ENCODE measurements at regions not wholly inside any gene's neighbourhood (a gene's known extent, or its start where the extent isn't known, plus 50 kb on each side); places are given as distances from the start of the nearest gene placed in this dataset.

GRCh38 chr1:163561580-163562295 is 240.0 kb downstream of the NUF2 start:
- no peaks in the 10 kb centered on the region for H3K9me3 ChIP-seq
- TF ChIP-seq POLR2AphosphoS5 (IDR thresholded peaks at IDR 0.05) (no peak), CTCF (IDR thresholded peaks at IDR 0.05) (peak in 4 of 7 experiments; percentile 8 to 50 (median 40))
- no peaks in the 10 kb centered on the region for H3K36me3 ChIP-seq
- DNase-seq: peak in 1 of 2 donors; percentile 58
- H3K27me3 ChIP-seq: no peaks in the 10 kb centered on the region
- no peak overlapping the region for H3K27ac ChIP-seq
- H3K4me1 ChIP-seq: no peaks in the 10 kb centered on the region
- intact Hi-C loops (cut with DNase I; ENCODE audit: low total_unique reads): loop anchor here (10.0 kb wide), 1 partner anchor 143 kb away; no protein-coding TSS in a partner anchor
- WGBS, 5 donors: 42 to 45% (median 44%) methylated on average over 3 of the region's 3 CpGs
- H3K4me3 ChIP-seq: no peak overlapping the region

- Histone ChIP-seq H3K4me1 (no peaks in the 10 kb centered on the region), H3K27ac (no peak overlapping the region)
- no peak for DNase-seq
These were observed 240.6 kb downstream of the NUF2 start for GRCh38 chr1:163562355-163562754.

DNA sequence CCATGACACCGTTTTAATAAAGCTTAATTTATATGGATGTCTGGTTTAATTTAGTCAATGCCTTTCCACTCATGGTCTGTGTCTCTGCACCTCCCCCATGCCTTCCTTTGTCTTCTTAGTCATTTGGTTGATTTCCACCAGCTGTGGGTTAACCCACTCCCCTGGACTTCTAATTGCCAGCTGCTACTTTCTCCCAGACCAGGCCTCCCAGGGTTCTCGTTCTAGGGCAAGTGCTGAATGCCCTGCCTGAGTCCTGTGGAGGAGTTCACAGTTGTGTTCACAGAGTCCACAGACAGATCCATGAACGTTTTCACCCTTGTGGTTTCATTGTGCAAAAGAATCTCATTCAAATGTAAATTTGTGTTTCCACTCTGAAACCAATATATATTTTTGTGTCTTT is 243.4 kb downstream of the NUF2 start:
- peak in 1 of 2 donors; percentile 6 for DNase-seq
- no peaks in the 10 kb centered on the region for H3K4me1 ChIP-seq
- TF ChIP-seq EP300 (IDR thresholded peaks at IDR 0.05): no peak
- no peak overlapping the region for H3K27ac ChIP-seq
- no peaks in the 10 kb centered on the region for H3K27me3 ChIP-seq
- no peaks in the 10 kb centered on the region for H3K9me3 ChIP-seq
- intact Hi-C loops (cut with DNase I; ENCODE audit: low total_unique reads): loop anchor here (10.0 kb wide), 1 partner anchor 140 kb away; no protein-coding TSS in a partner anchor
- 57 to 70% (median 66%) methylated on average over 3 of the region's 3 CpGs for WGBS, 5 donors
- H3K36me3 ChIP-seq: no peaks in the 10 kb centered on the region
- no peak overlapping the region for H3K4me3 ChIP-seq

More at GRCh38 chr1:163562355-163562754, 240.6 kb downstream of the NUF2 start:
- no peaks in the 10 kb centered on the region for H3K27me3 ChIP-seq
- WGBS, 5 donors: 79 to 97% (median 90%) methylated on average over 2 of the region's 2 CpGs
- H3K4me3 ChIP-seq: no peak overlapping the region
- no peaks in the 10 kb centered on the region for H3K9me3 ChIP-seq
- no peaks in the 10 kb centered on the region for H3K36me3 ChIP-seq
- intact Hi-C loops (cut with DNase I; ENCODE audit: low total_unique reads): loop anchor here (10.0 kb wide), 1 partner anchor 142 kb away; no protein-coding TSS in a partner anchor
- TF ChIP-seq POLR2A (IDR thresholded peaks at IDR 0.05) (no peak), POLR2AphosphoS5 (IDR thresholded peaks at IDR 0.05) (no peak), CTCF (IDR thresholded peaks at IDR 0.05) (no peak), EP300 (IDR thresholded peaks at IDR 0.05) (no peak)

GRCh38 chr1:163570071-163570470 is 248.3 kb downstream of the NUF2 start:
- no peaks in the 10 kb centered on the region for H3K9me3 ChIP-seq
- TF ChIP-seq POLR2AphosphoS5 (IDR thresholded peaks at IDR 0.05): no peak
- TF ChIP-seq EP300 (IDR thresholded peaks at IDR 0.05): no peak
- TF ChIP-seq CTCF (IDR thresholded peaks at IDR 0.05): no peak
- TF ChIP-seq POLR2A (IDR thresholded peaks at IDR 0.05): no peak
- WGBS, 5 donors: 75 to 83% (median 83%) methylated on average over 4 of the region's 4 CpGs
- no peaks in the 10 kb centered on the region for H3K4me1 ChIP-seq
- H3K36me3 ChIP-seq: no peaks in the 10 kb centered on the region
- no peak overlapping the region for H3K4me3 ChIP-seq
- no peak for DNase-seq
- H3K27ac ChIP-seq: no peak overlapping the region
- H3K27me3 ChIP-seq: no peaks in the 10 kb centered on the region
- intact Hi-C loops (cut with DNase I; ENCODE audit: low total_unique reads): no loop called here

GRCh38 chr1:163571950-163572349 is 250.2 kb downstream of the NUF2 start:
- no peak for TF ChIP-seq POLR2AphosphoS5 (IDR thresholded peaks at IDR 0.05)
- no peak for TF ChIP-seq POLR2A (IDR thresholded peaks at IDR 0.05)
- TF ChIP-seq CTCF (IDR thresholded peaks at IDR 0.05): no peak
- TF ChIP-seq EP300 (IDR thresholded peaks at IDR 0.05): no peak
- Histone ChIP-seq H3K36me3 (no peaks in the 10 kb centered on the region), H3K27me3 (no peaks in the 10 kb centered on the region), H3K9me3 (no peaks in the 10 kb centered on the region), H3K4me3 (no peak overlapping the region), H3K27ac (no peak overlapping the region), H3K4me1 (no peaks in the 10 kb centered on the region)
- intact Hi-C loops (cut with DNase I; ENCODE audit: low total_unique reads): no loop called here
- WGBS, 5 donors: 86 to 93% (median 89%) methylated on average over 4 of the region's 4 CpGs
- no peak for DNase-seq
